ENCODE measurements at regions not wholly inside any gene's neighbourhood (a gene's known extent, or its start where the extent isn't known, plus 50 kb on each side); places are given as distances from the start of the nearest gene placed in this dataset.

GRCh38 chr14:83847102-83847501, 1682.8 kb upstream of the FLRT2 start:
- no peak for TF ChIP-seq POLR2A (IDR thresholded peaks at IDR 0.05)
- TF ChIP-seq, protein P1, sequence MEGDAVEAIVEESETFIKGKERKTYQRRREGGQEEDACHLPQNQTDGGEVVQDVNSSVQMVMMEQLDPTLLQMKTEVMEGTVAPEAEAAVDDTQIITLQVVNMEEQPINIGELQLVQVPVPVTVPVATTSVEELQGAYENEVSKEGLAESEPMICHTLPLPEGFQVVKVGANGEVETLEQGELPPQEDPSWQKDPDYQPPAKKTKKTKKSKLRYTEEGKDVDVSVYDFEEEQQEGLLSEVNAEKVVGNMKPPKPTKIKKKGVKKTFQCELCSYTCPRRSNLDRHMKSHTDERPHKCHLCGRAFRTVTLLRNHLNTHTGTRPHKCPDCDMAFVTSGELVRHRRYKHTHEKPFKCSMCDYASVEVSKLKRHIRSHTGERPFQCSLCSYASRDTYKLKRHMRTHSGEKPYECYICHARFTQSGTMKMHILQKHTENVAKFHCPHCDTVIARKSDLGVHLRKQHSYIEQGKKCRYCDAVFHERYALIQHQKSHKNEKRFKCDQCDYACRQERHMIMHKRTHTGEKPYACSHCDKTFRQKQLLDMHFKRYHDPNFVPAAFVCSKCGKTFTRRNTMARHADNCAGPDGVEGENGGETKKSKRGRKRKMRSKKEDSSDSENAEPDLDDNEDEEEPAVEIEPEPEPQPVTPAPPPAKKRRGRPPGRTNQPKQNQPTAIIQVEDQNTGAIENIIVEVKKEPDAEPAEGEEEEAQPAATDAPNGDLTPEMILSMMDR (IDR thresholded peaks at IDR 0.05) = no peak
